ENCODE measurements at regions not wholly inside any gene's neighbourhood (a gene's known extent, or its start where the extent isn't known, plus 50 kb on each side); places are given as distances from the start of the nearest gene placed in this dataset.
A peak's percentile ranks its signal among the peaks of the same experiment; 100 is the strongest.

GRCh38 chr11:128400382-128401203 lies 186.8 kb downstream of the ETS1 start:
- H4K8ac ChIP-seq (ENCODE audit: low read depth in 2 of 2, low read length in 2 of 2) = peak overlapping the region; percentile 4 to 62; a peak in 2 of 4 replicates
- dilution Hi-C loops (cut with HindIII; ENCODE audit: low sequenced_read_pairs, unreplicated experiment) = no loop called here
- WGBS, 2 experiments (ENCODE audit: extremely low coverage in 2 of 2, insufficient read length in 1 of 2) = no CpG with 5 or more reads among the region's 8 CpGs
- peak overlapping the region; percentile 72 for H2BK5ac ChIP-seq (ENCODE audit: low read depth, low read length, poor library complexity, severe bottlenecking)
- no peak overlapping the region for H4K5ac ChIP-seq (ENCODE audit: low read depth, low read length)
- peak overlapping the region; percentile 72; the same call in 1 of the 2 replicates for H3K18ac ChIP-seq (ENCODE audit: low read depth, low read length)
- BruUV-seq (replicated peaks) = no TSS peak
- no peaks in the 10 kb centered on the region for H3K79me1 ChIP-seq (ENCODE audit: low read depth in 1 of 2, low read length in 2 of 2)
- peaks cover 4% of the 10 kb centered on the region for H3K9me1 ChIP-seq (ENCODE audit: insufficient read depth, low read length)
- H2BK20ac ChIP-seq (ENCODE audit: low read depth, low read length) = peak overlapping the region; percentile 87; the same call in 1 of the 2 replicates
- no peak overlapping the region for H3K4me3 ChIP-seq (ENCODE audit: insufficient read depth, low read depth, low read length)
- 0 out of 2 replicates have a peak overlapping the region, but pooled peaks have one; percentile 7 for H3K4me2 ChIP-seq (ENCODE audit: low read depth, low read length)
- DNase-seq (peak; percentile 89), ATAC-seq (ENCODE audit: low read depth) (peak; percentile 83)
- H3K36me3 ChIP-seq (ENCODE audit: control insufficient read depth, insufficient read depth, low read length) = no peaks in the 10 kb centered on the region
- peak overlapping the region; percentile 20 for H2AK9ac ChIP-seq (replicated peaks; ENCODE audit: low read depth, low read length, poor library complexity)
- in situ Hi-C loops (cut with MboI; ENCODE audit: low sequenced_read_pairs) = loop anchor here (25.0 kb wide), 1 partner anchor 363 kb away; no protein-coding TSS in a partner anchor
- CTCF ChIA-PET = interaction anchor here (0.6 to 1.1 kb wide), 6 partner anchors 11 to 1920 kb away, joined by 3 to 5 read pairs (median 4); no protein-coding TSS in a partner anchor
- peak overlapping the region; percentile 83; the same call in 1 of the 2 replicates for H3K14ac ChIP-seq (replicated peaks; ENCODE audit: low read depth, low read length)
- no peaks in the 10 kb centered on the region for H3K9me3 ChIP-seq (ENCODE audit: control insufficient read depth, insufficient read depth, low read length)
- H4K91ac ChIP-seq (ENCODE audit: insufficient read depth, low read depth, low read length) = peak overlapping the region; percentile 64; the same call in 1 of the 2 replicates
- peak overlapping the region; percentile 35 for H2AFZ ChIP-seq (replicated peaks; ENCODE audit: low read length, poor library complexity)
- H3K27me3 ChIP-seq (ENCODE audit: control insufficient read depth, insufficient read depth, low read length) = no peaks in the 10 kb centered on the region
- 0 out of 2 replicates have a peak overlapping the region, but pooled peaks have one; percentile 8 for H3K56ac ChIP-seq (ENCODE audit: extremely low read depth, insufficient read depth, low read length)
- POLR2A ChIA-PET (ENCODE audit: unreplicated experiment) = interaction anchor here (0.6 kb wide), 2 partner anchors 36 to 193 kb away, joined by 4 to 15 read pairs; no protein-coding TSS in a partner anchor
- TF ChIP-seq POLR2A (IDR thresholded peaks at IDR 0.05; ENCODE audit: low read depth, low read length) (no peak), ELK1 (IDR thresholded peaks at IDR 0.05; ENCODE audit: borderline replicate concordance, low read depth, low read length) (no peak), BHLHE40 (IDR thresholded peaks at IDR 0.05; ENCODE audit: low read depth, low read length) (peak; percentile 41; the same call in 1 of the 2 replicates), MAFK (IDR thresholded peaks at IDR 0.05; ENCODE audit: low read depth, low read length) (no peak), FOS (IDR thresholded peaks at IDR 0.05; ENCODE audit: low read depth, low read length) (no peak; the same call in 1 of the 2 replicates)
- H3K27ac ChIP-seq (ENCODE audit: insufficient read depth, low read length) = peak overlapping the region; percentile 22; the same call in 1 of the 2 replicates
- no peak overlapping the region for H3K9ac ChIP-seq (ENCODE audit: low read depth, low read length)
- peak overlapping the region; percentile 80 for H2AK5ac ChIP-seq (ENCODE audit: low read depth, low read length)
- intact Hi-C loops (cut with micrococcal nuclease) = no loop called here
- peak overlapping the region; percentile 74 for H2BK120ac ChIP-seq (ENCODE audit: low read depth, low read length)
- H2BK15ac ChIP-seq (ENCODE audit: low read depth, low read length) = peak overlapping the region; percentile 75; the same call in 2 of the 3 replicates
- no peaks in the 10 kb centered on the region for H4K20me1 ChIP-seq (ENCODE audit: insufficient read depth, low read length)
- peaks cover 8% of the 10 kb centered on the region for H3K4me1 ChIP-seq (ENCODE audit: control insufficient read depth, insufficient read depth, low read length)
- H3K4ac ChIP-seq (ENCODE audit: low read depth, low read length) = peak overlapping the region; percentile 84
- peak overlapping the region; percentile 65; the same call in 1 of the 2 replicates for H3K23ac ChIP-seq (ENCODE audit: low read depth, low read length)
